ENCODE measurements at regions not wholly inside any gene's neighbourhood (a gene's known extent, or its start where the extent isn't known, plus 50 kb on each side); places are given as distances from the start of the nearest gene placed in this dataset.

DNA sequence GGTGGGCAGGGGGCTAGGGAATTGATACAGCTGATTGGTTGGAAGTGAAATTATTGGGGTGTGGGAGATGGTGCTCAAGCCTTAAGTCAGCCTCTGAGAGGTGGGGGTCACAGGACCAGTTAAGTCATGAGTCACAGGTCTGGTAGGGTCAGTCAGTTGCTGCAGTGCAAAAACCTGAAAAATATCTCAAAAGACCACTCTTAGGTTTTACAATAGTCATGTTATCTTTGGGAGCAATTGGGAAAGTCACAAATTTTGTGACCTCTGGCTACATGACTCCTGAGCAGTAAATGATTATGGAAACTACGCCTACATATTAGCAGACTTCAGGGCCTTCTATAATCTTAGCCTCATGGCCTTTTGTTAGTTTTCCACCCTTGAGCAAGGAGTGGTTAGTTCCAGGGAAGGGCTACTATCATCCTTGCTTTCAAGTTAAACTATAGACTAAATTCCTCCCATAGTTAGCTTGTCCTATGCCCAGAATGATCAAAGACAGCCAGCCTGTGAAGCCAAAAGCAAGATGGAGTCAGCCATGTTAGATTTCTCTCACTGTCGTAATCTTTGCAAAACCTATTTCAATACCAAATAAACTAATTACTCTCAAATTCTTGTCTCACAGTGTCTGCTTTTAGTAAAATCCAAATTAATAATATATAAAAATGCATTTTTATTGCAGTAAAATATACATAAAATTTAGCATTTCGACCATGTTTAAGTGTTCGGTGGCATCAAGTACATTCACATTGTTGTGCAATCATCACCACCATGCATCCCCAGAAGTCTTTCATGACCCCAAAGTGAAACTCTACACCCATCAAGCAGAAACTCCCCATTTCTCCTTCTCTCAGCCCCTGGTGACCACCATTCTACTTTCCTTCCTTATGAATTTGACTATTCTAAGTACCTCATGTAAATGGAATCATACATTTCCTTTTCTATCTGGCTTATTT is 60.9 kb upstream of the CD2AP start (continued):
- no peak for TF ChIP-seq KLF5 (IDR thresholded peaks at IDR 0.05; ENCODE audit: partially characterized antibody)
- TF ChIP-seq, protein P1, sequence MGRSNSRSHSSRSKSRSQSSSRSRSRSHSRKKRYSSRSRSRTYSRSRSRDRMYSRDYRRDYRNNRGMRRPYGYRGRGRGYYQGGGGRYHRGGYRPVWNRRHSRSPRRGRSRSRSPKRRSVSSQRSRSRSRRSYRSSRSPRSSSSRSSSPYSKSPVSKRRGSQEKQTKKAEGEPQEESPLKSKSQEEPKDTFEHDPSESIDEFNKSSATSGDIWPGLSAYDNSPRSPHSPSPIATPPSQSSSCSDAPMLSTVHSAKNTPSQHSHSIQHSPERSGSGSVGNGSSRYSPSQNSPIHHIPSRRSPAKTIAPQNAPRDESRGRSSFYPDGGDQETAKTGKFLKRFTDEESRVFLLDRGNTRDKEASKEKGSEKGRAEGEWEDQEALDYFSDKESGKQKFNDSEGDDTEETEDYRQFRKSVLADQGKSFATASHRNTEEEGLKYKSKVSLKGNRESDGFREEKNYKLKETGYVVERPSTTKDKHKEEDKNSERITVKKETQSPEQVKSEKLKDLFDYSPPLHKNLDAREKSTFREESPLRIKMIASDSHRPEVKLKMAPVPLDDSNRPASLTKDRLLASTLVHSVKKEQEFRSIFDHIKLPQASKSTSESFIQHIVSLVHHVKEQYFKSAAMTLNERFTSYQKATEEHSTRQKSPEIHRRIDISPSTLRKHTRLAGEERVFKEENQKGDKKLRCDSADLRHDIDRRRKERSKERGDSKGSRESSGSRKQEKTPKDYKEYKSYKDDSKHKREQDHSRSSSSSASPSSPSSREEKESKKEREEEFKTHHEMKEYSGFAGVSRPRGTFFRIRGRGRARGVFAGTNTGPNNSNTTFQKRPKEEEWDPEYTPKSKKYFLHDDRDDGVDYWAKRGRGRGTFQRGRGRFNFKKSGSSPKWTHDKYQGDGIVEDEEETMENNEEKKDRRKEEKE (IDR thresholded peaks at IDR 0.05): no peak

DNA sequence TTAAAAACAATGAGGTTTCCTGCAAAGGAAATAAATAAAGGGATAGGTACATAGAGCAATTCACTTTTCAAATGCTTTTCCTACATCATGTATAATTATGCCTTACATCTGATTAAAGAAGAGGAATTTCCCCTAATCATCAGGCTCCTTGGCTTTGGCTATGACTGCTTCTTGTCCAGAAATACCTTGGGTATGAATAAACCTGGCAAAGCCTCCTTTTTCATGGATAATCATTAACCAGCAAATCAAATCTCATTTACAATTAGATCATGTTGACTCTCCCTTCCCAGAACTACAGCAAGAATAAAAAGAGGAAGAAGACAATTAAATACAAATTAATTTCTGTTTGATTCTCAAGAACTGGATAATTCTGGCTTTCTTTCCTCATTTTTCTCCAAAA is 58.0 kb upstream of the CD2AP start:
- no peak overlapping the region for H3K9ac ChIP-seq (ENCODE audit: control insufficient read depth, insufficient read depth, low read length)
- SMC1A ChIA-PET (ENCODE audit: uncharacterized antibody, unreplicated experiment): interaction anchor here (0.9 to 2.2 kb wide), 12 partner anchors 12 to 322 kb away, joined by 3 to 10 read pairs (median 4); no protein-coding TSS in a partner anchor
- ATAC-seq (no peak), DNase-seq (ENCODE audit: low read depth, low spot score) (no peak), FAIRE-seq (no peak)
- no peaks in the 10 kb centered on the region for H3K9me3 ChIP-seq (replicated peaks; ENCODE audit: control insufficient read depth, insufficient read depth, low read length)
- BruUV-seq (replicated peaks): no TSS peak
- no peak overlapping the region for H3K4me3 ChIP-seq
- no peaks in the 10 kb centered on the region for H3K79me2 ChIP-seq (ENCODE audit: control insufficient read depth, insufficient read depth, low read length)
- no peak overlapping the region for H3K27ac ChIP-seq (ENCODE audit: control insufficient read depth, insufficient read depth)
- H3K36me3 ChIP-seq (ENCODE audit: control insufficient read depth in 2 of 2, insufficient read depth in 2 of 2, low read length in 1 of 2): no peaks in the 10 kb centered on the region
- H3K4me2 ChIP-seq (ENCODE audit: control insufficient read depth, insufficient read depth): no peak overlapping the region
- H2AFZ ChIP-seq (ENCODE audit: control insufficient read depth, low read depth, low read length): no peak overlapping the region
- H4K20me1 ChIP-seq (ENCODE audit: control insufficient read depth, insufficient read depth): no peaks in the 10 kb centered on the region
- in situ Hi-C loops (cut with MboI): loop anchor here (10.0 kb wide), 2 partner anchors 215 to 355 kb away; no protein-coding TSS in a partner anchor
- TF ChIP-seq NR2F1 (conservative IDR thresholded peaks at IDR 0.05) (no peak), SMARCA5 (IDR thresholded peaks at IDR 0.05) (no peak), NR2C1 (IDR thresholded peaks at IDR 0.05) (no peak), MYC (IDR thresholded peaks at IDR 0.05; ENCODE audit: insufficient read depth, insufficient read length, insufficient replicate concordance, low read length, severe bottlenecking) (no peak)
- TF ChIP-seq, protein P2, sequence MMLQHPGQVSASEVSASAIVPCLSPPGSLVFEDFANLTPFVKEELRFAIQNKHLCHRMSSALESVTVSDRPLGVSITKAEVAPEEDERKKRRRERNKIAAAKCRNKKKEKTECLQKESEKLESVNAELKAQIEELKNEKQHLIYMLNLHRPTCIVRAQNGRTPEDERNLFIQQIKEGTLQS (IDR thresholded peaks at IDR 0.05; ENCODE audit: borderline replicate concordance, extremely low read depth, low read depth, low read length): no peak
- H3K4me1 ChIP-seq (ENCODE audit: control insufficient read depth, insufficient read depth, low read length): 0 out of 2 replicates have a peak, but pooled peaks cover under 1% of the 10 kb centered on the region
- CTCF ChIA-PET: interaction anchor here (0.7 to 2.5 kb wide), 4 partner anchors 15 to 315 kb away, joined by 3 to 11 read pairs (median 6); no protein-coding TSS in a partner anchor
- no peaks in the 10 kb centered on the region for H3K27me3 ChIP-seq (replicated peaks in 1 of 2; ENCODE audit: control insufficient read depth in 2 of 2, insufficient read depth in 2 of 2, low read length in 1 of 2)
- intact Hi-C loops (cut with micrococcal nuclease; ENCODE audit: unreplicated experiment): no loop called here
- RAD21 ChIA-PET (ENCODE audit: unreplicated experiment): interaction anchor here (1.0 to 1.2 kb wide), 4 partner anchors 18 to 315 kb away, joined by 3 to 4 read pairs (median 4); partner anchors contain the start of gene CD2AP
- POLR2A ChIA-PET: interaction anchor here (0.5 to 1.5 kb wide), 2 partner anchors 59 to 68 kb away, joined by 3 to 4 read pairs; partner anchors contain the start of gene CD2AP
